Mesothelial cell of epicardium (in vitro differentiated cells): ENCODE measurements at regions not wholly inside any gene's neighbourhood (a gene's known extent, or its start where the extent isn't known, plus 50 kb on each side); places are given as distances from the start of the nearest gene placed in this dataset.

Experiments used
- DNase-seq, 2 experiments: peaks; one replicate each; pipeline ENCODE4 v3.0.0; 2021; ENCODE audit warnings: low spot score in 2 of 2; ENCODE audit not compliant: unreplicated experiment in 2 of 2
- H3K27ac Mint-ChIP-seq: 2 replicates; pipeline ENCODE4 v1.8.0; 2021; ENCODE audit warnings: mixed read lengths
- H3K27me3 Mint-ChIP-seq: 2 replicates; pipeline ENCODE4 v1.8.0; 2021; ENCODE audit warnings: low read depth, mixed read lengths
- H3K36me3 Mint-ChIP-seq: 2 replicates; pipeline ENCODE4 v1.8.0; 2021; ENCODE audit warnings: mixed read lengths
- H3K4me1 Mint-ChIP-seq: 2 replicates; pipeline ENCODE4 v1.8.0; 2021; ENCODE audit warnings: mixed read lengths
- H3K4me3 Mint-ChIP-seq: 2 replicates; pipeline ENCODE4 v1.8.0; 2021; ENCODE audit warnings: mild to moderate bottlenecking, moderate library complexity, mixed read lengths
- H3K9me3 Mint-ChIP-seq: 2 replicates; pipeline ENCODE4 v1.8.0; 2021; ENCODE audit warnings: mixed read lengths
- TF ChIP-seq, protein P1 (sequence below): fragments of 200-600 bp; sonication (generic); IDR thresholded peaks from one replicate; pipeline ENCODE4 v1.5.0; 2021; ENCODE audit warnings: antibody characterized with exemption; ENCODE audit not compliant: unreplicated experiment

DNA sequence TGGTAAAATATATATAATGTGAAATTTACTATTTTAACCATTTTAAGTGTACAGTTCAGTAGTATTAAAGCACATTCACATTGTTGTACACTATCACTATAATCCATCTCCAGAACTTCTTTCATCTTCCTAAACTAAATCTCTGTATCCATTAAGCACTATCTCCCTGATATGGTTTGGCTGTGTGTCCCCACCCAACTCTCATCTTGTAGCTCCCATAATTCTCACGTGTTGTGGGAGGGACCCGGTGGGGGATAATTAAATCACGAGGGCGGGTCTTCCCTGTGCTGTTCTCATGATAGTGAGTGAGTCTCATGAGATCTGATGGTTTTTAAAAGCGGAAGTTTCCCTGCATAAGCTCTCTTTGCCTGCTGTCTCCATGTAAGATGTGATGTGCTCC, 178.9 kb upstream of the NABP1 start:
- H3K27ac Mint-ChIP-seq: no peak overlapping the region
- H3K27me3 Mint-ChIP-seq: no peaks in the 10 kb centered on the region
- H3K4me1 Mint-ChIP-seq: peaks cover 28% of the 10 kb centered on the region
- H3K9me3 Mint-ChIP-seq: peaks cover 11% of the 10 kb centered on the region
- no peaks in the 10 kb centered on the region for H3K36me3 Mint-ChIP-seq
- TF ChIP-seq, protein P1, sequence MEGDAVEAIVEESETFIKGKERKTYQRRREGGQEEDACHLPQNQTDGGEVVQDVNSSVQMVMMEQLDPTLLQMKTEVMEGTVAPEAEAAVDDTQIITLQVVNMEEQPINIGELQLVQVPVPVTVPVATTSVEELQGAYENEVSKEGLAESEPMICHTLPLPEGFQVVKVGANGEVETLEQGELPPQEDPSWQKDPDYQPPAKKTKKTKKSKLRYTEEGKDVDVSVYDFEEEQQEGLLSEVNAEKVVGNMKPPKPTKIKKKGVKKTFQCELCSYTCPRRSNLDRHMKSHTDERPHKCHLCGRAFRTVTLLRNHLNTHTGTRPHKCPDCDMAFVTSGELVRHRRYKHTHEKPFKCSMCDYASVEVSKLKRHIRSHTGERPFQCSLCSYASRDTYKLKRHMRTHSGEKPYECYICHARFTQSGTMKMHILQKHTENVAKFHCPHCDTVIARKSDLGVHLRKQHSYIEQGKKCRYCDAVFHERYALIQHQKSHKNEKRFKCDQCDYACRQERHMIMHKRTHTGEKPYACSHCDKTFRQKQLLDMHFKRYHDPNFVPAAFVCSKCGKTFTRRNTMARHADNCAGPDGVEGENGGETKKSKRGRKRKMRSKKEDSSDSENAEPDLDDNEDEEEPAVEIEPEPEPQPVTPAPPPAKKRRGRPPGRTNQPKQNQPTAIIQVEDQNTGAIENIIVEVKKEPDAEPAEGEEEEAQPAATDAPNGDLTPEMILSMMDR: no peak
- no peak for DNase-seq
- H3K4me3 Mint-ChIP-seq: no peak overlapping the region

GRCh38 chr2:191499874-191500565, 177.9 kb upstream of the NABP1 start:
- Mint-ChIP-seq H3K36me3 (no peaks in the 10 kb centered on the region), H3K27ac (peak overlapping the region; percentile 18), H3K4me1 (peaks cover 28% of the 10 kb centered on the region), H3K9me3 (peaks cover 6% of the 10 kb centered on the region), H3K4me3 (no peak overlapping the region), H3K27me3 (no peaks in the 10 kb centered on the region)
- TF ChIP-seq, protein P1: no peak
- DNase-seq: no peak

DNA sequence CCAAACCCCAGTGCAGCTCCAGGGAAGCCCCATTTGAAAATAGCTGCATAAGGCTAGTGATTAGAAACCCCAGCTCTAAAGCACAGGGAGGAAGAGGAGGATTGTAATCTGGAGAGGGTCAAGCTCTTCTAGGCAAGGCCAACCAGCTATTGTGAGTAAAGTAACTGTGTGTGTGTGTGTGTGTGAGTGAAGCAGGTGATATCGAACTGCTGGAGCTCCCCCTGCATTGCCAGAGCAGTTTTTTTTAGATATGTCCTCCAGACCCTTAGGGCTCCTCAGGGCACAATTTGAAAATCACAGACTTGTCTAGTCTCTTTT, 177.4 kb upstream of the NABP1 start:
- H3K4me3 Mint-ChIP-seq: no peak overlapping the region
- TF ChIP-seq, protein P1: no peak

GRCh38 chr2:191500884-191501560, 176.9 kb upstream of the NABP1 start:
- peak overlapping the region; percentile 63 for H3K27ac Mint-ChIP-seq
- H3K27me3 Mint-ChIP-seq: no peaks in the 10 kb centered on the region
- peak in 1 of 2 experiments; percentile 40 for DNase-seq
- no peaks in the 10 kb centered on the region for H3K36me3 Mint-ChIP-seq
- H3K4me1 Mint-ChIP-seq: peaks cover 28% of the 10 kb centered on the region
- no peak overlapping the region for H3K4me3 Mint-ChIP-seq
- H3K9me3 Mint-ChIP-seq: peaks cover 6% of the 10 kb centered on the region
- TF ChIP-seq, protein P1: no peak

More for the DNA sequence above, 177.4 kb upstream of the NABP1 start:
- Mint-ChIP-seq H3K27ac (peak overlapping the region; percentile 63), H3K9me3 (peaks cover 6% of the 10 kb centered on the region), H3K36me3 (no peaks in the 10 kb centered on the region), H3K4me1 (peaks cover 28% of the 10 kb centered on the region), H3K27me3 (no peaks in the 10 kb centered on the region)
- no peak for DNase-seq

- peaks cover 28% of the 10 kb centered on the region for H3K4me1 Mint-ChIP-seq
- no peak for DNase-seq
- H3K36me3 Mint-ChIP-seq: no peaks in the 10 kb centered on the region
- peaks cover 9% of the 10 kb centered on the region for H3K9me3 Mint-ChIP-seq
- peak overlapping the region; percentile 39 for H3K27ac Mint-ChIP-seq
- TF ChIP-seq, protein P1: peak; percentile 47
- no peaks in the 10 kb centered on the region for H3K27me3 Mint-ChIP-seq
- H3K4me3 Mint-ChIP-seq: no peak overlapping the region
Measured at GRCh38 chr2:191501561-191502168, 176.3 kb upstream of the NABP1 start.
